A673 (cell line): ENCODE measurements at regions not wholly inside any gene's neighbourhood (a gene's known extent, or its start where the extent isn't known, plus 50 kb on each side); places are given as distances from the start of the nearest gene placed in this dataset.

Experiments
- CTCF ChIP-seq: fragments of 300-800, 200-600 bp; sonication (generic); conservative IDR thresholded peaks from 2 replicates; pipeline ENCODE4 v1.5.1; 2017; ENCODE audit warnings: low read depth, mild to moderate bottlenecking, antibody characterized with exemption, low read length, moderate library complexity, mixed read lengths
- EZH2 ChIP-seq: fragments of 200-600 bp; sonication (generic); IDR thresholded peaks from 2 replicates; pipeline ENCODE4 v1.6.1; 2017; ENCODE audit warnings: borderline replicate concordance, low read depth, mild to moderate bottlenecking, mixed read lengths, antibody characterized with exemption, low read length; ENCODE audit not compliant: poor library complexity, severe bottlenecking

DNA sequence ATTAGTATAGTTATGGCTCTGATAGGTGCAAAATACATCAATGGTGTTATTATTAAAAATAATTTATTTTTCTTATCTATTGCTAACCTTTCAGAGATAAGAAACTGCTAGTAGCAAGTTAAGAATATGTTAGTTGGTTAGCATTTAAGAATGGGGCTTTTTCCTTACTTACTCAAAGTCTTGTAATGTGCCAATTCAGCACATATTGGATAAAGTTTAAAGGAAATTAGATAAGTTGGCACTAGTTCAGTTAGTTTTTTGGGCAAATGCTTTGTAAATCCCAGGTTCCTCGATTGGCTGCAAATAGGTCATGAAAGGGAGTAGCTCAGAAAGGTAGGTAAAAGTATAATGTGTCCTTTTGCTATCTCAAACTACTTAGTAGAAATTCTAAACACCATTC lies 2806.7 kb downstream of the PCDH9 start:
- no peak for TF ChIP-seq CTCF
- no peak for TF ChIP-seq EZH2
